PC-3 (cell line): ENCODE measurements at regions not wholly inside any gene's neighbourhood (a gene's known extent, or its start where the extent isn't known, plus 50 kb on each side); places are given as distances from the start of the nearest gene placed in this dataset.

ENCODE experiments used
- ATAC-seq: fragments of 200-7000 bp; cut with Tn5 transposase; 2 replicates; pipeline ENCODE4 v1.9.1; 2020; ENCODE audit warnings: mild to moderate bottlenecking, moderate library complexity
- BruUV-seq: library from RNA; stranded (reverse); fragments of 400-500 nt; replicated peaks from 2 replicates; lab custom pipeline; 2021; lab: Mats Ljungman, UMichigan
- CTCF ChIA-PET: fragments of 300-600 bp; sonication (Branson Sonifier 250); formaldehyde crosslinking; loops from one replicate; lab custom pipeline; 2022; ENCODE audit warnings: antibody characterized with exemption; lab: Charles Lee
- POLR2A ChIA-PET: fragments of 300-600 bp; sonication (Branson Sonifier 250); formaldehyde crosslinking; loops from one replicate; lab custom pipeline; 2022; ENCODE audit warnings: antibody characterized with exemption; ENCODE audit not compliant: unreplicated experiment; lab: Charles Lee
- DNase-seq: peaks from one replicate; pipeline ENCODE4 v3.0.0-alpha.2; 2015
- H2AFZ ChIP-seq: fragments of 300-600 bp; sonication (generic); 2 replicates; pipeline ENCODE4 v1.6.0; 2016; ENCODE audit warnings: antibody characterized with exemption, low read length
- H3F3A ChIP-seq: fragments of 300-600 bp; sonication (generic); one replicate; pipeline ENCODE4 v1.6.0; 2017; ENCODE audit warnings: antibody characterized with exemption, low read length, control low read depth, mild to moderate bottlenecking; ENCODE audit not compliant: unreplicated experiment
- H3K27ac ChIP-seq: fragments of 300-600 bp; sonication (generic); 2 replicates; pipeline ENCODE4 v1.5.1; 2016; ENCODE audit warnings: mild to moderate bottlenecking, low read length
- H3K27me3 ChIP-seq: fragments of 300-600 bp; sonication (generic); 2 replicates; pipeline ENCODE4 v1.6.1; 2016; ENCODE audit warnings: low read length, mixed read lengths
- H3K36me3 ChIP-seq: fragments of 300-600 bp; sonication (generic); 2 replicates; pipeline ENCODE4 v1.6.1; 2016; ENCODE audit warnings: low read depth, mixed run types, low read length, mixed read lengths
- H3K4me1 ChIP-seq: fragments of 300-600 bp; sonication (generic); 2 replicates; pipeline ENCODE4 v1.5.1; 2016; ENCODE audit warnings: low read length; ENCODE audit not compliant: insufficient read depth
- H3K4me2 ChIP-seq: fragments of 300-600 bp; sonication (generic); 2 replicates; pipeline ENCODE4 v1.6.0; 2016; ENCODE audit warnings: low read length
- H3K4me3 ChIP-seq: fragments of 300-600 bp; sonication (generic); 2 replicates; pipeline ENCODE4 v1.5.1; 2016; ENCODE audit warnings: mild to moderate bottlenecking, low read length, mixed read lengths
- H3K79me2 ChIP-seq: fragments of 300-600 bp; sonication (generic); 2 replicates; pipeline ENCODE4 v1.6.1; 2017; ENCODE audit warnings: low read length, mixed read lengths
- H3K9ac ChIP-seq: fragments of 300-600 bp; sonication (generic); 2 replicates; pipeline ENCODE4 v1.6.0; 2016; ENCODE audit warnings: mild to moderate bottlenecking, low read length
- H3K9me2 ChIP-seq: fragments of 300-600 bp; sonication (generic); replicated peaks from 2 replicates; pipeline ENCODE4 v1.6.1; 2016; ENCODE audit warnings: mixed run types, low read length, mixed read lengths
- H3K9me3 ChIP-seq: fragments of 300-600 bp; sonication (generic); 2 replicates; pipeline ENCODE4 v1.6.1; 2016; ENCODE audit warnings: low read length, mixed read lengths
- H4K20me1 ChIP-seq: fragments of 300-600 bp; sonication (generic); 2 replicates; pipeline ENCODE4 v1.6.1; 2016; ENCODE audit warnings: low read length, mixed read lengths
- CTCF ChIP-seq: fragments of 300-600 bp; sonication (generic); conservative IDR thresholded peaks from 2 replicates; pipeline ENCODE4 v1.5.1; 2017; ENCODE audit warnings: antibody characterized with exemption, low read depth, mild to moderate bottlenecking, low read length
- EZH2 ChIP-seq: fragments of 300-600 bp; sonication (generic); IDR thresholded peaks from one replicate; pipeline ENCODE4 v1.6.1; 2017; ENCODE audit warnings: antibody characterized with exemption, mild to moderate bottlenecking, low read length; ENCODE audit not compliant: unreplicated experiment
- EZH2phosphoT487 ChIP-seq: fragments of 300-600 bp; sonication (generic); IDR thresholded peaks from 2 replicates; pipeline ENCODE4 v1.6.1; 2018; ENCODE audit warnings: mild to moderate bottlenecking, antibody characterized with exemption, low read length, borderline replicate concordance
- intact Hi-C: fragments of 100-400 bp; cut with micrococcal nuclease; formaldehyde crosslinking; loops from 2 replicates; pipeline ENCODE4 v1.9.0; 2023

- peak overlapping the region; percentile 81; the same call in 1 of the 2 replicates for H3K9ac ChIP-seq
- peaks cover 8% of the 10 kb centered on the region; the same call in 1 of the 2 replicates for H3K9me3 ChIP-seq
- peaks cover 15% of the 10 kb centered on the region for H3F3A ChIP-seq
- no peaks in the 10 kb centered on the region for H4K20me1 ChIP-seq
- H3K9me2 ChIP-seq, result no peaks in the 10 kb centered on the region
- H3K27me3 ChIP-seq, result no peaks in the 10 kb centered on the region
- peaks cover 8% of the 10 kb centered on the region; the same call in 1 of the 2 replicates for H3K36me3 ChIP-seq
- peak overlapping the region; percentile 95 for H3K27ac ChIP-seq
- H3K4me1 ChIP-seq, result peaks cover 25% of the 10 kb centered on the region
- ATAC-seq (no peak), DNase-seq (no peak)
- no TSS peak for BruUV-seq
- H3K4me2 ChIP-seq, result peak overlapping the region; percentile 76
- POLR2A ChIA-PET, result no interaction called here
- H3K4me3 ChIP-seq, result no peak overlapping the region
- peak overlapping the region; percentile 50 for H2AFZ ChIP-seq
- H3K79me2 ChIP-seq, result no peaks in the 10 kb centered on the region
- TF ChIP-seq EZH2 (no peak), CTCF (no peak), EZH2phosphoT487 (no peak)
- intact Hi-C loops, result loop anchor here (2.0 to 5.0 kb wide), 2 partner anchors 55 to 98 kb away; no protein-coding TSS in a partner anchor
- CTCF ChIA-PET, result no interaction called here
Measured at GRCh38 chr2:138277062-138277461, 224.5 kb upstream of the SPOPL start.

GRCh38 chr2:138279871-138280270 lies 221.7 kb upstream of the SPOPL start:
- peaks cover 12% of the 10 kb centered on the region for H3F3A ChIP-seq
- H3K27ac ChIP-seq, result no peak overlapping the region
- intact Hi-C loops, result loop anchor here (5.0 kb wide), 1 partner anchor 52 kb away; no protein-coding TSS in a partner anchor
- no peaks in the 10 kb centered on the region for H3K9me3 ChIP-seq
- no peaks in the 10 kb centered on the region for H3K9me2 ChIP-seq
- no peaks in the 10 kb centered on the region for H4K20me1 ChIP-seq
- H3K4me3 ChIP-seq, result no peak overlapping the region
- no peak overlapping the region for H2AFZ ChIP-seq
- no peaks in the 10 kb centered on the region for H3K79me2 ChIP-seq
- no peak overlapping the region for H3K4me2 ChIP-seq
- H3K9ac ChIP-seq, result no peak overlapping the region
- peaks cover 21% of the 10 kb centered on the region for H3K4me1 ChIP-seq
- BruUV-seq, result no TSS peak
- no peak for DNase-seq
- no peaks in the 10 kb centered on the region for H3K36me3 ChIP-seq
- H3K27me3 ChIP-seq, result no peaks in the 10 kb centered on the region
- ChIA-PET CTCF (no interaction called here), POLR2A (no interaction called here)
- ATAC-seq, result no peak
- TF ChIP-seq CTCF, result no peak
- TF ChIP-seq EZH2, result no peak
- no peak for TF ChIP-seq EZH2phosphoT487

- H3K27me3 ChIP-seq, result no peaks in the 10 kb centered on the region
- intact Hi-C loops, result no loop called here
- no TSS peak for BruUV-seq
Measured at GRCh38 chr2:138280999-138281695, 220.4 kb upstream of the SPOPL start.

More at GRCh38 chr2:138280999-138281695, 220.4 kb upstream of the SPOPL start:
- DNase-seq (no peak), ATAC-seq (no peak)
- Histone ChIP-seq H3F3A (peaks cover 3% of the 10 kb centered on the region), H3K36me3 (no peaks in the 10 kb centered on the region), H3K9me2 (no peaks in the 10 kb centered on the region), H3K9ac (no peak overlapping the region), H2AFZ (no peak overlapping the region), H3K79me2 (no peaks in the 10 kb centered on the region), H3K4me3 (no peak overlapping the region), H4K20me1 (no peaks in the 10 kb centered on the region), H3K4me2 (no peak overlapping the region), H3K4me1 (peaks cover 11% of the 10 kb centered on the region), H3K27ac (no peak overlapping the region), H3K9me3 (no peaks in the 10 kb centered on the region)
- ChIA-PET CTCF (no interaction called here), POLR2A (interaction anchor here (0.5 kb wide), 1 partner anchor 61 kb away, joined by 3 read pairs; no protein-coding TSS in a partner anchor)
- TF ChIP-seq CTCF (no peak), EZH2 (no peak), EZH2phosphoT487 (no peak)
